COR-L47 (cell line): ENCODE measurements at regions not wholly inside any gene's neighbourhood (a gene's known extent, or its start where the extent isn't known, plus 50 kb on each side); places are given as distances from the start of the nearest gene placed in this dataset.

Experiments used
- DNase-seq: peaks from one replicate; lab custom pipeline; 2025; lab: John Stamatoyannopoulos, UW

DNA sequence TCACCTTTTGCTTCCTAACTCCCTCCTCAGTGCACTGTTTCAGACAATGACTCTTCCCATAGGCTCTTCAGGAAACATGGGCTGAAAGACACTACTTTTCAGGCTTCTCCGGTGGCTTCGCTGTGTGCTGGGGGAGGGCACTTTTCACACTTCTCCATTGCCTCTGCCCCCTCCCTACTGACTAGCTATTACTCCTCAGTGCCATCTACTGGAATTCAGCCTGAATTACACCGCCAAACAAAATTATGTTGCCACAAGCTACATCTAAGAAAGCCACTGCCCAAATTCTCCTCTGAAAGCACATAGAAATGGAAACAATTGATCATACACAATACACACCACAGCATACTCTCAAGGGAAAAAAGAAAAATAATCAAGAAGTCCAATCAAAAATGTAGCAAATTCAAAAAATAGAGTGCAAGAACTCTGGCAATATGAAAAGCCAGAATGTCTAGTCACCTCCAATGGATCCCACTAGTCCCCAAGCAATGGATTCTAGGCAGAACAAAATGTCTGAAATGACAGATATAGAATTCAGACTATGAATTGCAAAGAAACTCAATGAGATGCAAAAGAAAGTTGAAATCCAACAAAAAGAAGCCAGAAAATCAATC is 1139.4 kb upstream of the GYPC start:
- DNase-seq: peak; percentile 8

DNA sequence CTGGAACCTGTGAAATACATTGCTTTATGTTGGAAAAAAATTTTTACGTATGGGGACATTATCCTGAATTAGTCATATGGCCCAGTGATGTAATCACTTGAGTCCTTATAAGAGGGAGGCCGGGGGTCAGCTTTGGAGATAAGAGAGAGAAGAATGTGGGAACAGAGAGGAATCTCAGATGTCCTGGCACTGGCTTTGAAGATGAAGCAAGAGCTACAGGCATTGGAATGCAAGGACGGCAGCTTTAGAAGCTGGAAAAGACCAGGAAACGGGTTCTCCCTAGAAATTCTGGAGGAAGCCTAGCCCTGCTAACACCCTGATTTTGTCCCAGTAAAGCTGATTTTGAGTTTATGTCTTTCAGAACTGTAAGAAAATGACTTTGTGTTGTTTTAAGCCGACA is 1129.9 kb upstream of the GYPC start:
- DNase-seq: no peak

- no peak for DNase-seq
These were observed 1120.9 kb upstream of the GYPC start for GRCh38 chr2:125535089-125535488.

DNA sequence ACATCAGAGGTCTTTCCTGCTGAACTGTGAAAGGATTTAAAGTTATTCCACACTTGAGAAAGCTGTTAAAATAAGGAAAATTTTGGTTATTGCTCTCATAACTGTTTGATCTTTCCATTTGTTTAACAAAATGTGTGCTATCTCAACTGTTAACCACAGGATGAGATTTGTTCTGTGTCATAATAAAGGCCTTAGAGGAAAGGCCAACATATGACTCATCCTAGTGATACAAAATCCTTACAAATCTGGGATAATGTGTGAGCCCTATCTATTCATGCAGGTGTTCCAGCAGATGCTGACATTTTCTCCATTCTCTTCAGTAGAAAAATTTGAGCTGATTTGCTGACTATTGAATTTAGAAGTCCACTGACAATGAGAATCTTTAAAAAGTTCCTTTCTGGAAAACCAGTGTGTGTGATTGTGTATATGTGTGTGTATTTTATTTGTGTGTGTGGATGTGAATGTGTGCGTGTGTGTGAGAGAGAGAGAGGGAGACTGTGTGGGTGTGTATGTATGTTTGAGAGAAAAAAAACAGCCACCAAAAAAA is 1111.9 kb upstream of the GYPC start:
- no peak for DNase-seq

- no peak for DNase-seq
These were observed 1102.2 kb upstream of the GYPC start for GRCh38 chr2:125553768-125554167.

DNA sequence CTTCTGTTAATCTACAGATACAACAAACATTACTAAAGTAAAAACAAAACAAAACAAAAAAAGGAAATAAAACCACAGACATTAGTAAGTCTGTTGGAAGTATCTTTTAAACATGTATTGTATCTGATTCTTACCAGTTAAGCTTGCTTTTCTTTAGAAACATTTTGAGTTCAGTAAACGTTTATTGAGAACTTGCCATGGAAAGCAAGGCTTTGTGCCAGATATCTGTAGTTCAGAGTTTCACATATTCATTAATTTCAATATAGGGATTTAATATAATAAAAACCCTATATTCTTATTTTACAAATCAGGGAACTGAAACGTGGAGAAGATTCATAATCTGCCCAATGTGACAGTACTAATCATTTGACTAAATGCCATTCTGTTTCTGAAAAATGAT is 1101.0 kb upstream of the GYPC start:
- DNase-seq: no peak

DNA sequence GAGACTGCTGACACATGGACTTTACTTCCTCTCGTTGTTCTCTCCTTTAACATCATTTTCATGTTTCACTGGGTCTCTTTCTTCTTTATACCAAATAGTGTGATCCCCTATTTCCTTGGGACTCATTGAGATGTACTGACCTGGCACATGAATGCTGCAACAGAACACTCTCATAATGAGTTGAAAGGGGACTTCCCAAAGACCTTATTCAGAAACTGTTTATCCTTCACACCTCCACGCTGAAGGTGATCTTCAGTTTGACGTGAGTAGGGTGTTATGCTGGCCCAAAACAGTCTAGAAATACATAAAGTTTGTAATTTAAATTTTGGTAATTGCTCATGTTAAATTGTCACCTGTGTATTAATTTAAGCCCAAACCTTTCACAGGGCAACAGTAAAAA is 1096.8 kb upstream of the GYPC start:
- no peak for DNase-seq

- DNase-seq: no peak
These were observed 1095.1 kb upstream of the GYPC start for GRCh38 chr2:125560855-125561254.

DNA sequence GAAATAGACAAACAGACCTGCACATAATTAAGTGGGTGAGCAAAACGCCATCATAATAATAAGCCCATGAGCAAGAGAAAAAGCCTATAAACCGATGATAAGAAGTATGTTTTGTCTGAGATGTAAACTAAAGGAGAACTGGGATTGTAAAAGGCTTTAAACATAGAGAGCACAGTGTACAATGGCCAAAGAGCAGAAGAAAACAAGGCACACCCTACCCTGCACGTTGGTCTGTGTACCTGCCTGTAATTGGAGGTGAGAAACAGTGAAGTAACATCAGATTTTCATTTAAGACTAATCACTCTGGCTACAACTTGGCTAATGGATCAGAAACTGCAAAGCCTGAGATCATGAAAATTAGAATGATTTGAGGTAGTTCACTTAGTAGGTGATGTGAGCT is 1094.7 kb upstream of the GYPC start:
- no peak for DNase-seq

DNA sequence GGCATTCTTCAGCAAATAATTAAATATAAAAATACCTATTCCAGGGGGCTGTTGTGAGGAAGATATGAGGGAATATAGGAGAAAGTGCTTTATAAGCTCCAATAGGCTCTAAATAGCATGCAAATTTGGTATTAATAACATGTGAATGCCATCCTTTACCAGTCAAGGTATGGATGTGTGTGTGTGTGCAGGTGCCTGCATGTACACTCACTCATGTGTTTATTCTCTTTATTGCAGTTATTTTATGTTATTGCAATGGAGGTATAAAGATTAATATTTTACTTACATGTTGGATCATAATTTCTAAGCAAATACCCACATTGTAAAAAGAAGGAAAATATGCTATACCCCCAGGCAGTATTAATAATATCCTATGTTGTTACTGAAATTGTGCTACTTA is 1093.0 kb upstream of the GYPC start:
- no peak for DNase-seq

DNA sequence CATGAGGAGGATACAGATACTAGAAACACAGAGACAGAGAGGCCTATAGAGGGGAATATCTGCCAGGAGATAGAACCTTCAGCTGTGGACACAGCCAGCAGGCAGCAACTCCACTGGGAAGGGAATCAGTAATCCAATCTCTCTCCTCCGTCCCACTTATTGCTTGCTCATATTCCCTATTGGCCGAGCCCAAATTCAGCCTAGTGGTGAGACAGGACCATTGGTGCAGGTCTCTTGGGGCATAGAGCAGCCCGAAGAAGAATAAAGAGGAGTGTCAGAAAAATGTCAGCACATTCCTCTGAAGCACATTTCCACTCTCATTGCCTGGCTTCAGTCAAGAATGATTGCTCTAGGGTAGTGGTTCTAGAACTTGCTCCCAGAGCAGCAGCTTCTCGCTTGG is 1091.5 kb upstream of the GYPC start:
- no peak for DNase-seq

DNA sequence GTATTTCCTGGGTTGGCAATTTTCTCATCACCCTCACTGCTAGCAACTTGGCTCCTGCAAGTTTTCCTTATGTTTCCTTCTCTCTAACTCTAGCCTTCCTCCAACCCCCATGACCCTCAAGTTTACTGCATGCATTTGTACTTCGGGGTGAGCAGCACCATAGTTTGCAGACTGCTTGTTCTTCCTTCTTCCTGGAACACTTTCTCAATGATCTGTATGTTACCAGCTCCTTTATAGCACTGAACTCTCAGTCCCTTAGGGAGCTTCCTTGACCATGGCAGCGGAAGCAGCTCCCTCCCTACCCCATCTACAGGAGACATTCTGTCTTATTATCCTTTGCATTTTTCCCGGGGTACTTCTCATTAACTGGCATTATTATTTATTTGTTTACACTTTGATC is 1089.5 kb upstream of the GYPC start:
- no peak for DNase-seq

GRCh38 chr2:125567100-125567499 is 1088.9 kb upstream of the GYPC start:
- no peak for DNase-seq

- DNase-seq: no peak
These were observed 1083.3 kb upstream of the GYPC start for GRCh38 chr2:125572660-125573059.

DNA sequence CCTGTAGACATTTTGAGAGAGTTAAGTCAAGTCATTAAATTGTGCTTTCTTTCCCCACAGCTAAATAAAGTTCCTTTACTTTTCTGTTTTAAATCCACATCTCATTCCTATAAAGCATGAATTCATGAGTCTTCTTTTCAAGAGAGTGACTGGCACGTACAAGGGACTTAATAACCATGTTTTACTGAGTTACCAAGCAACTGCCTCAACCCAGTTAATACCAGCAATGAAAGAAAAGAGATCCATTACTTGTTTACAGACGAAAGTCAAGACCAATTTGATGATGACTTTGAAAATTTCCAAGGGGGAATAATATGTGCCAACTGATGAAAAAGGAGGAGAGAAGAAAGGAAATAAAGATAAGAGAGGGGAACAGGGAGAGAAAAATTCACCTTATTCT is 1082.5 kb upstream of the GYPC start:
- no peak for DNase-seq

- no peak for DNase-seq
These were observed 1079.4 kb upstream of the GYPC start for GRCh38 chr2:125576558-125576957.

- peak; percentile 40 for DNase-seq
These were observed 1074.4 kb upstream of the GYPC start for GRCh38 chr2:125581557-125581956.

GRCh38 chr2:125582516-125582915 is 1073.4 kb upstream of the GYPC start:
- DNase-seq: no peak

DNA sequence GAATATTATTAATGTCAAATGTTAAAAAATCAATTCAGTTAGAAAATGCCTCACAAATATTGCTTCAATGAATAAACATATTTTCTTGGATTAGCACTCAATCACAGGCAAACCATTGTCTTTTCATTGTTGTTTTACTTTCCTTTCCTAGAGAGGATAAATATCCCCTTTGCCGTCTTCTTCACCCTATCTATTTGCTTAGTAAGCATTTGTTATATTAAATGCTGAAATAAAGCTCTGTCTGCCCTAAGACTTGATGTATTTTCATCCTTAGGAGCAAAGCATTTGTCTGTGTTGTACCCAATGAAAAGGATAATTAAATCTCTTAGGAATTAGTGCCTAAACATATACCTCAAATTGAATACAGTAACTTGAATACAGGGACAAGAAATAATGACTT is 1071.2 kb upstream of the GYPC start:
- no peak for DNase-seq

- no peak for DNase-seq
These were observed 1067.2 kb upstream of the GYPC start for GRCh38 chr2:125588780-125589179.

DNA sequence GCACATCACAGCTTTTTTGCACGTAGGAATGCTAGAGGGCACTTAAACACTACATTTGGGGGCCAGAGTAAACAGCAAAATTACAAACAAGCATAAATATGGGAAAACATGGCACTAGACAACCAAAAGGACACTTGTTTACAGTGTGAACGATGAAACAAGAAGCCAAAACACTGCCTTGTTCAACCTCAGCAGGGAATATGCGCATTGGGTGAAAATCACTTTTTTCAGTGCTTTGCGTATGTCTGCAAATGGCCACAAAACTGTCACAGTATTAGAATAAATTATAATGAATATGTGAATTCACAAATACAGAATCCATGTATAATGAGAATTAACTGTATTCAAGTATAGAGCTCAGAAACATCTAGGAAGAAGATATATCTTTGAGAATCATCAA is 1064.0 kb upstream of the GYPC start:
- no peak for DNase-seq

- DNase-seq: no peak
These were observed 1062.9 kb upstream of the GYPC start for GRCh38 chr2:125593036-125593435.

GRCh38 chr2:125596612-125597011 is 1059.3 kb upstream of the GYPC start:
- no peak for DNase-seq

DNA sequence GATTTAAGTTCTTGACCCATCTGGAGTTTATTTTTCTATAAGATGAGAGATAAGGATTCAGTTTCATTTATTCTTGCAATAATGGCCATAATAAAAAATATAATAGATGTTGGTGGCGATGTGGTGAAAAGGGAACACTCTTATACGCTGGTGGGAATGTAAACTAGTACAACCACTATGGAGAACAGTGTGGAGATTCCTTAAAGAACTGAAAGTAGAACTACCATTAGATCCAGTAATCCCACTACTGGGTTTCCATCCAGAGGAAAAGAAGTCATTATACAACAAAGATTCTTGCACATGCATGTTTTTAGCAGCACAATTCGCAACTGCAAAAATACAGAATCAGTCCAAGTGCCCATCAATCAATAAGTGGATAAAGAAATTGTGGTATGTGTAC is 1040.5 kb upstream of the GYPC start:
- DNase-seq: no peak

DNA sequence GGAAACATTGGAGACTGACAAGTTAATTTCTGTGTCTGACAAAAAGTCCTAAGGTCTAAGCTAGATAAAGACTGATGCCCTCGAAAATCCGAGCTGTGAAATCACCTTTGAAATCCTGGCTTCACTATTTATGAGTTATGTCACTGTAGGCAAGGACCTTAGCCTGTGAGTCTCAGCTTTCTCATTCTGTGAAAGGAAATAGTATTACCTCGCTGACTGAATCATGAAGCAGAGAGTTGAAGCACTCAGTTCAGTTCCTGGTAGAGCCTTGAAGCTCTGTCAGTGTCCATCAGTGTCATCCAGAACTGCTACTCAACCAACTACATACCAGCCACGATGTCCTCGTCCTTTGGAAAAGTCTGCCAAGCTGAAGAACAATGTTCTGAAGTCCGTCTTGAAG is 1025.6 kb upstream of the GYPC start:
- DNase-seq: no peak
